ENCODE measurements at regions not wholly inside any gene's neighbourhood (a gene's known extent, or its start where the extent isn't known, plus 50 kb on each side); places are given as distances from the start of the nearest gene placed in this dataset.

- TF ChIP-seq, protein P1, sequence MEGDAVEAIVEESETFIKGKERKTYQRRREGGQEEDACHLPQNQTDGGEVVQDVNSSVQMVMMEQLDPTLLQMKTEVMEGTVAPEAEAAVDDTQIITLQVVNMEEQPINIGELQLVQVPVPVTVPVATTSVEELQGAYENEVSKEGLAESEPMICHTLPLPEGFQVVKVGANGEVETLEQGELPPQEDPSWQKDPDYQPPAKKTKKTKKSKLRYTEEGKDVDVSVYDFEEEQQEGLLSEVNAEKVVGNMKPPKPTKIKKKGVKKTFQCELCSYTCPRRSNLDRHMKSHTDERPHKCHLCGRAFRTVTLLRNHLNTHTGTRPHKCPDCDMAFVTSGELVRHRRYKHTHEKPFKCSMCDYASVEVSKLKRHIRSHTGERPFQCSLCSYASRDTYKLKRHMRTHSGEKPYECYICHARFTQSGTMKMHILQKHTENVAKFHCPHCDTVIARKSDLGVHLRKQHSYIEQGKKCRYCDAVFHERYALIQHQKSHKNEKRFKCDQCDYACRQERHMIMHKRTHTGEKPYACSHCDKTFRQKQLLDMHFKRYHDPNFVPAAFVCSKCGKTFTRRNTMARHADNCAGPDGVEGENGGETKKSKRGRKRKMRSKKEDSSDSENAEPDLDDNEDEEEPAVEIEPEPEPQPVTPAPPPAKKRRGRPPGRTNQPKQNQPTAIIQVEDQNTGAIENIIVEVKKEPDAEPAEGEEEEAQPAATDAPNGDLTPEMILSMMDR (IDR thresholded peaks at IDR 0.05; ENCODE audit: low read depth, low read length, poor library complexity, severe bottlenecking), result no peak
- TF ChIP-seq EZH2phosphoT487 (IDR thresholded peaks at IDR 0.05; ENCODE audit: borderline replicate concordance, low read length), result no peak
These were observed 748.2 kb upstream of the CELF4 start for GRCh38 chr18:38313831-38314230.

Data from DOHH2 (cell line).